HepG2 (cell line): ENCODE measurements at regions not wholly inside any gene's neighbourhood (a gene's known extent, or its start where the extent isn't known, plus 50 kb on each side); places are given as distances from the start of the nearest gene placed in this dataset.

ENCODE experiments used
- ATAC-seq: fragments of 200-7000 bp; cut with Tn5 transposase; 3 replicates; pipeline ENCODE4 v1.9.1; 2020; ENCODE audit warnings: mild to moderate bottlenecking, moderate library complexity
- BruUV-seq: library from RNA; stranded (reverse); fragments of 400-500 nt; replicated peaks from 2 replicates; lab custom pipeline; 2021; lab: Mats Ljungman, UMichigan
- CTCF ChIA-PET: fragments of 300-600 bp; formaldehyde crosslinking; extraction: SDS; loops from one replicate; lab custom pipeline; 2021; ENCODE audit warnings: low total read pairs, inconsistent platforms, low intra/inter-chr PET ratio; lab: Yijun Ruan, JAX
- POLR2A ChIA-PET: fragments of 350-600 bp; sonication (Branson Sonifier 250); formaldehyde crosslinking; loops from one replicate; lab custom pipeline; 2020; ENCODE audit warnings: antibody characterized with exemption, inconsistent platforms; lab: Yijun Ruan, JAX
- DNase-seq: peaks from one replicate; pipeline ENCODE4 v3.0.0-alpha.2; 2015; ENCODE audit warnings: low spot score
- FAIRE-seq: peaks from 3 replicates; lab custom pipeline; 2011; peaks lifted over from hg19 to GRCh38; lab: Jason Lieb, UNC
- H2AFZ ChIP-seq: one replicate; pipeline ENCODE4 v1.6.1; 2011; ENCODE audit warnings: low read length, inconsistent platforms
- H3K27ac ChIP-seq: fragments of 300-600 bp; 3 replicates; pipeline ENCODE4 v1.8.0; 2011; ENCODE audit warnings: mixed run types, mild to moderate bottlenecking, mixed read lengths, low read length, inconsistent platforms; ENCODE audit not compliant: insufficient read depth; ENCODE audit errors: extremely low read length
- H3K27me3 ChIP-seq, 2 experiments: fragments of 200-600 bp in 1 of 2; 2 replicates in 1 of 2; 3 replicates in 1 of 2; pipeline versions ENCODE4 v1.6.0 to v1.8.0; 2011; ENCODE audit warnings: low read length in 2 of 2, mild to moderate bottlenecking in 2 of 2, moderate library complexity in 2 of 2, inconsistent platforms in 1 of 2; ENCODE audit not compliant: insufficient read depth in 2 of 2, control insufficient read depth in 1 of 2
- H3K36me3 ChIP-seq, 2 experiments: fragments of 200-600 bp in 1 of 2; replicated peaks in 1 of 2; 2 replicates in 1 of 2; 3 replicates in 1 of 2; pipeline versions ENCODE4 v1.5.1 to v1.8.0; 2011; ENCODE audit warnings: low read length in 2 of 2, inconsistent platforms in 1 of 2; ENCODE audit not compliant: insufficient read depth in 2 of 2, control insufficient read depth in 1 of 2
- H3K4me1 ChIP-seq: 2 replicates; pipeline ENCODE4 v1.5.1; 2012; ENCODE audit warnings: low read length, inconsistent platforms; ENCODE audit not compliant: insufficient read depth
- H3K4me2 ChIP-seq: 2 replicates; pipeline ENCODE4 v1.6.0; 2011; ENCODE audit warnings: low read depth, low read length, inconsistent platforms
- H3K4me3 ChIP-seq, 3 experiments: fragments of 200-600 bp in 1 of 3; sonication (generic), shearing (Covaris generic) in 1 of 3; replicated peaks in 1 of 3; 2 replicates each; pipeline ENCODE4 v1.5.1; 2011 to 2016; ENCODE audit warnings: low read length in 3 of 3, inconsistent platforms in 2 of 3, low read depth in 2 of 3, mild to moderate bottlenecking in 2 of 3, control low read depth in 1 of 3, mixed read lengths in 1 of 3; ENCODE audit not compliant: insufficient read depth in 1 of 3
- H3K79me2 ChIP-seq: one replicate; pipeline ENCODE4 v1.6.1; 2011; ENCODE audit warnings: low read length, inconsistent platforms; ENCODE audit not compliant: insufficient read depth
- H3K9ac ChIP-seq: 2 replicates; pipeline ENCODE4 v1.6.0; 2011; ENCODE audit warnings: mild to moderate bottlenecking, low read depth, low read length, inconsistent platforms; ENCODE audit not compliant: insufficient read depth
- H3K9me3 ChIP-seq: 2 replicates; pipeline ENCODE4 v1.5.1; 2012; ENCODE audit warnings: mild to moderate bottlenecking, low read length
- H4K20me1 ChIP-seq: 2 replicates; pipeline ENCODE4 v1.6.0; 2011; ENCODE audit warnings: inconsistent platforms, mild to moderate bottlenecking, low read length, moderate library complexity; ENCODE audit not compliant: insufficient read depth
- EEA1 ChIP-seq: sonication (generic); formaldehyde crosslinking; IDR thresholded peaks from 2 replicates; pipeline ENCODE4 v1.5.1; 2020; ENCODE audit warnings: mild to moderate bottlenecking, missing genetic modification reagents, borderline replicate concordance
- FOSL2 ChIP-seq: sonication (generic); formaldehyde crosslinking; IDR thresholded peaks from 2 replicates; pipeline ENCODE4 v1.4.0; 2020; ENCODE audit warnings: missing genetic modification reagents
- GATAD2A ChIP-seq: IDR thresholded peaks from 2 replicates; pipeline ENCODE4 v1.6.1; 2016
- KDM3A ChIP-seq: IDR thresholded peaks from 2 replicates; pipeline ENCODE4 v1.6.1; 2018; ENCODE audit warnings: low read depth, missing compliant biosample characterization
- KLF6 ChIP-seq: IDR thresholded peaks from 2 replicates; pipeline ENCODE4 v1.8.0; 2016; ENCODE audit warnings: missing biosample characterization, missing genetic modification reagents
- LBX2 ChIP-seq: sonication (generic); formaldehyde crosslinking; IDR thresholded peaks from 2 replicates; pipeline ENCODE4 v1.5.0; 2020; ENCODE audit warnings: missing genetic modification reagents, mild to moderate bottlenecking, borderline replicate concordance
- MAF1 ChIP-seq: sonication (generic); formaldehyde crosslinking; IDR thresholded peaks from 2 replicates; pipeline ENCODE4 v1.5.0; 2020; ENCODE audit warnings: missing genetic modification reagents, borderline replicate concordance
- MXD1 ChIP-seq: sonication (generic); formaldehyde crosslinking; IDR thresholded peaks from 2 replicates; pipeline ENCODE4 v1.4.0; 2020; ENCODE audit warnings: mild to moderate bottlenecking, missing genetic modification reagents
- PHF20 ChIP-seq: sonication (generic); formaldehyde crosslinking; IDR thresholded peaks from 2 replicates; pipeline ENCODE4 v1.5.0; 2020; ENCODE audit warnings: mild to moderate bottlenecking, missing genetic modification reagents
- RFXANK ChIP-seq: IDR thresholded peaks from 2 replicates; pipeline ENCODE4 v1.6.1; 2016
- TOE1 ChIP-seq: sonication (generic); formaldehyde crosslinking; IDR thresholded peaks from 2 replicates; pipeline ENCODE4 v1.4.0; 2020; ENCODE audit warnings: mild to moderate bottlenecking, missing genetic modification reagents
- ZBTB42 ChIP-seq: sonication (generic); formaldehyde crosslinking; IDR thresholded peaks from 2 replicates; pipeline ENCODE4 v1.5.0; 2020; ENCODE audit warnings: mild to moderate bottlenecking, missing genetic modification reagents
- ZBTB7B ChIP-seq: sonication (generic); formaldehyde crosslinking; IDR thresholded peaks from 2 replicates; pipeline ENCODE4 v1.4.0; 2020; ENCODE audit warnings: missing genetic modification reagents
- ZNF33A ChIP-seq: sonication (generic); formaldehyde crosslinking; IDR thresholded peaks from 2 replicates; pipeline ENCODE4 v1.5.1; 2020; ENCODE audit warnings: missing genetic modification reagents, mild to moderate bottlenecking, moderate library complexity, borderline replicate concordance
- ZNF484 ChIP-seq: sonication (generic); formaldehyde crosslinking; IDR thresholded peaks from 2 replicates; pipeline ENCODE4 v1.5.1; 2020; ENCODE audit warnings: mild to moderate bottlenecking, low read depth, missing genetic modification reagents, borderline replicate concordance
- ZNF556 ChIP-seq: sonication (generic); formaldehyde crosslinking; IDR thresholded peaks from 2 replicates; pipeline ENCODE4 v1.4.0; 2020; ENCODE audit warnings: mild to moderate bottlenecking, missing genetic modification reagents, borderline replicate concordance
- ZNF691 ChIP-seq: sonication (generic); formaldehyde crosslinking; IDR thresholded peaks from 2 replicates; pipeline ENCODE4 v1.4.0; 2020; ENCODE audit warnings: missing genetic modification reagents, low read depth, mild to moderate bottlenecking, borderline replicate concordance
- ZNF784 ChIP-seq: sonication (generic); formaldehyde crosslinking; IDR thresholded peaks from 2 replicates; pipeline ENCODE4 v1.5.1; 2020; ENCODE audit warnings: missing genetic modification reagents, mild to moderate bottlenecking, borderline replicate concordance
- ZNF891 ChIP-seq: sonication (generic); formaldehyde crosslinking; IDR thresholded peaks from 2 replicates; pipeline ENCODE4 v1.5.0; 2020; ENCODE audit warnings: mild to moderate bottlenecking, missing genetic modification reagents
- ZSCAN31 ChIP-seq: sonication (generic); formaldehyde crosslinking; IDR thresholded peaks from 2 replicates; pipeline ENCODE4 v1.5.0; 2020; ENCODE audit warnings: low read depth, mild to moderate bottlenecking, missing genetic modification reagents
- WGBS: methylation state at CpG from one replicate; pipeline ENCODE4 v1.1.6; 2017; ENCODE audit warnings: low lambda C conversion rate; 5-methylcytosine and 5-hydroxymethylcytosine counted together
- in situ Hi-C: cut with HindIII; loops from 2 replicates; pipeline ENCODE4 v1.10.0; 2017; ENCODE audit warnings: low pct_unique_long_range_greater_than_20kb; ENCODE audit not compliant: extremely low pct_ligation_motif_present
- intact Hi-C: fragments of 100-400 bp; cut with micrococcal nuclease; formaldehyde crosslinking; loops from one replicate; pipeline ENCODE4 v1.10.0; 2022; ENCODE audit not compliant: unreplicated experiment

- TF ChIP-seq LBX2 (CRISPR knock-in tag): no peak
- TF ChIP-seq ZNF484 (CRISPR knock-in tag): no peak
- TF ChIP-seq KDM3A: no peak
- TF ChIP-seq PHF20: no peak
- TF ChIP-seq ZBTB7B (CRISPR knock-in tag): no peak
- TF ChIP-seq ZBTB42 (CRISPR knock-in tag): no peak
- TF ChIP-seq RFXANK (CRISPR knock-in tag): no peak
- intact Hi-C loops: no loop called here
- Histone ChIP-seq H3K4me1 (no peaks in the 10 kb centered on the region), H3K4me3 (no peak overlapping the region), H3K9ac (no peak overlapping the region), H2AFZ (no peak overlapping the region), H3K9me3 (no peaks in the 10 kb centered on the region), H3K79me2 (no peaks in the 10 kb centered on the region), H3K27me3 (no peaks in the 10 kb centered on the region; a peak in 1 of 5 replicates), H3K4me2 (no peak overlapping the region), H3K36me3 (no peaks in the 10 kb centered on the region), H3K27ac (no peak overlapping the region), H4K20me1 (no peaks in the 10 kb centered on the region)
- in situ Hi-C loops: no loop called here
- FAIRE-seq (no peak), ATAC-seq (no peak), DNase-seq (no peak)
- POLR2A ChIA-PET: no interaction called here
- 0% methylated on average over 2 of the region's 2 CpGs for WGBS
- no TSS peak for BruUV-seq
- CTCF ChIA-PET: no interaction called here
Measured at GRCh38 chr4:41390661-41391060, 133.9 kb downstream of the UCHL1 start.

- Histone ChIP-seq H3K9me3 (no peaks in the 10 kb centered on the region), H3K27me3 (peaks cover 0 to 4% of the 10 kb centered on the region in 2 experiments; a peak in 1 of 5 replicates), H3K9ac (no peak overlapping the region), H3K36me3 (no peaks in the 10 kb centered on the region), H3K4me2 (no peak overlapping the region), H3K79me2 (no peaks in the 10 kb centered on the region), H3K4me3 (no peak overlapping the region), H3K4me1 (no peaks in the 10 kb centered on the region), H4K20me1 (no peaks in the 10 kb centered on the region), H2AFZ (no peak overlapping the region), H3K27ac (no peak overlapping the region)
- CTCF ChIA-PET: no interaction called here
- intact Hi-C loops (no loop called here), in situ Hi-C loops (no loop called here)
- WGBS: 0% methylated on average over 2 of the region's 2 CpGs
- FAIRE-seq (no peak), DNase-seq (no peak), ATAC-seq (no peak)
- BruUV-seq: no TSS peak
- POLR2A ChIA-PET: no interaction called here
- TF ChIP-seq MAF1: no peak
- no peak for TF ChIP-seq ZNF891 (CRISPR knock-in tag)
- TF ChIP-seq EEA1: no peak
- no peak for TF ChIP-seq FOSL2 (CRISPR knock-in tag)
- TF ChIP-seq KLF6 (CRISPR knock-in tag): no peak
- TF ChIP-seq TOE1 (CRISPR knock-in tag): no peak
- TF ChIP-seq MXD1 (CRISPR knock-in tag): no peak
- TF ChIP-seq GATAD2A: no peak
- no peak for TF ChIP-seq ZSCAN31 (CRISPR knock-in tag)
- TF ChIP-seq ZNF556 (CRISPR knock-in tag): no peak
- TF ChIP-seq ZNF784 (CRISPR knock-in tag): no peak
- no peak for TF ChIP-seq ZNF33A
- no peak for TF ChIP-seq ZNF691
Measured at GRCh38 chr4:41391271-41391670, 134.5 kb downstream of the UCHL1 start.
